HG03378 (cell line): ENCODE measurements at regions not wholly inside any gene's neighbourhood (a gene's known extent, or its start where the extent isn't known, plus 50 kb on each side); places are given as distances from the start of the nearest gene placed in this dataset.
"Not testable (repeated sequence)": the region's sequence is repeated elsewhere in the genome, so short reads cannot be mapped to it uniquely, and the experiment has no call there.

Source experiments
- ATAC-seq: cut with Tn5 transposase; IDR thresholded peaks from one replicate; pipeline ENCODE4 v1.9.1; 2021; ENCODE audit warnings: mild to moderate bottlenecking, moderate library complexity; ENCODE audit not compliant: unreplicated experiment

DNA sequence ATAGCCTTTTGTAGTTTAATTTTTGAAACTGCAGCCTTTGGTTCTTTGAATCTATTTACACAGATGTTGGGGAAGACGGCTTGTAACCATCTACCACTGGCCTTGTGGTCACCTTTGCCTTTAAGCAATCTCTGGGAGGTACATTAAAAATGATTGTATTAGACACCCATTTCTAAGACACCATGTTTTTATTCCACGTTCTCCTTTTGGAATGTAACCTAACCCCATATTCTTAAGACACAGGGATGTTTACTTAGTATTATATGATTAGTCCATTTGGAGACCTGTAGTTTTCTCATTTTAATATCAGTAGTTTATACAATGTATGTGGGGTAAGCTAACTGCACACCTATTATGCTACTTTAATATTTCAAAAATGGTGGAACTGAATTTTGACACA lies 175.1 kb upstream of the PLSCR5 start:
- ATAC-seq, result no peak

DNA sequence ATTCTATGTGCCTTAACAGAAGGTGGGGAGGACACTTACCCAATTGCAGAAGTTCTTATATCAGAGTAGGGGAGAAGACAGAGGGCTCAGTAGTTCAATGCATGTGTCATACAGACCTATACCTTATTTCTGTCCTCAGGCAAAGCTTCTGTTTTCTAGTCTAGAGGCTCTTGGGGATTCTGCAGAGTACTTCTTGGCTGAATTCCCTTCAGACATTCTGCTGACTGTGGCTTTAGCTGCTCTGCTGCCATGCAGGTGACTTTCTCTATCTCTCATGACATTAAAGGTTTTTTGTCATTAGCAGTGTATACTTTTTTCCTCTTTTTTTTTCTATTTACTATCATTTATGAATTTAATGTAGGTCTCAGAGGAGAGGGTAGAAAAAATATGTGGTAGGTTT lies 172.8 kb upstream of the PLSCR5 start:
- no peak for ATAC-seq

DNA sequence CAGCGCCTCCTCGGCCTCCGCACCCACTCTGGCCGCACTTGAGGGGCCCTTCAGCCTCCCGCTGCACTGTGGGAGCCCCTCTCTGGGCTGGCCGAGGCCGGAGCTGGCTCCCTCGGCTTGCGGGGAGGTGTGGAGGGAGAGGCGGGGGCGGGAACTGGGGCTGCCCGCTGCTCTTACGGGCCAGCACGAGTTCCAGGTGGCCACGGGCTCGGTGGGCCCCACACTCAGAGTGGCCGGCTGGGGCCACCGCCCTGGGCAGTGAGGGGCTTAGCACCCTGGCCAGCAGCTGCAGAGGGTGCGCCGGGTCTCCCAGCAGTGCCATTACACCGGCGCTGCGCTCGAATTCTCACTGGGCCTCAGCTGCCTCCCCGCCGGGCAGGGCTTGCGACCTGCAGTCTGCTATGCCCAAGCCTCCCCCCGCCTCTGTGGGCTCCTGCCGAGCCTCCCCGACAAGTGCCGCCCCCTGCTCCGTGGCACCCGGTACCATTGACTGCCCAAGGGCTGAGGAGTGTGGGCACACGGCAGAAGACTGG lies 167.1 kb upstream of the PLSCR5 start:
- ATAC-seq, result no peak

DNA sequence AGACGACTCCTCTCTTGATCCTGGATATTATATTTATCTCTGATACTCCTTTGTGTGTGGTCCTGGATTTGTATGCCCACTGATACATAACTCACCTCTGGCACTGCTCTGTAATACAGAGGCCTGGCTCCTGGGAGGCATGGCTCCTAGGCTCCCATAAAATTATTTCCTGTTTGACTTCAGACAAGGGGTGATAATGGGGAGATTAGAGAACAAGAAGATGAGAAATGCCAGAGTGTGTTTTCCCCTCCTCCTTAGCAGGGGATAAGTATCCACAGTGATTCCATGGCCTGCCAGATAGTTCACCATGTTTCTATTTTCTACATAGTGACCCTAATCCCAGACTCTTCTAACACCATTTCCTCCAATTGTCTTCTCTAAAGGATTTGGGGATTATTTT lies 165.7 kb upstream of the PLSCR5 start:
- ATAC-seq, result no peak

DNA sequence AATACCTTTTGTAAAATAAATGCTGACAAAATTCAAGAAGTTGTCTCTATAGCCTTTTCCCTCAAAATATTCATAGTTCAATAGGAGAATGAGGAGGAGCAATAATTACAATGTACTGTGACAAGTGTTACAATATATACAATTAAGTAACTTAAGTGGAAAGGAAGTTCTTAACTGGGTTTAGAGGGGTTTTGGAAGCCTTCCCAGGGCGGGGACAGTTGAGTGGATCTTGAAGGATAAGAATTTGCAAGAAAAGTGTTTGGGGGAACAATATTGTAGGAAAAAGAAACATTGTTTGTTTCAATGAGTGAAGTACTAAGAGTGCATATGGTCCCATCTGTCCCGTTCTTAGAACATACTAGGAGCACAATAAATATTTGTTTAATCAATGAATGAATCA lies 165.2 kb upstream of the PLSCR5 start:
- ATAC-seq, result no peak

DNA sequence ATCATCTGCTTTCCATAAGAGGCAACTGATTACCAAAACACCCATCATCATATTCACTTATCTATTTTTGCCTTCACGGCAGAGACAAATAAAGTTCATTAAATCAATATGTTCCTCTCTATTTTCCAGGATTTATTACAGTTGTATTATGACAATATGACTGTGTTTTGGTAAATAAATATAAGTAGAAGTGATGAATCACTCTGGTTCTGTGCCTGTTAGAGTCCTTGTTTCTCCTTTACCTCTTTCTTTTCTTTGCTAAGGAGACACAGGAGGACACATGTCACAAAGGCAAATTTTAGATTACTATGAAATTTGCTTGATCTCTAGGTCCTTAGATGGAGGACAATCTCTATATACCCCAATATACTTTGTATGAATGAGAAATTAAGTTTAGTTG lies 152.6 kb upstream of the PLSCR5 start:
- ATAC-seq, result no peak

DNA sequence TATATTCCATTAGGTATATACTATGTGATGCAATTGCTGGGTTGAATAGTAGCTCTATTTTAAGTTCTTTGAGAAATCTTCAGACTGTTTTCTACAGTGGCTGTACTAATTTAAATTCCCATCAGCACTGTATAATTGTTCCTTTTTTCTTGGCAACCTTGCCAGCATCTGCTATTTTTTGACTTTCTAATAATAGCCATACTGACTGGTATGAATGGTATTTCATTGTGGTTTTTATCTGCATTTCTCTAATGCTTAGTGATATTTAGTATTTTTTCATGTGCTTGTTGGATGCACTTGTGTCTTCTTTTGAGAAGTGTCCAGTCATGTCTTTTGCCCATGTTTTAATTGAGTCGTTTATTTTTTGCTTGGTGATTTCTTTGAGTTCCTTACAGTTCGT lies 145.1 kb upstream of the PLSCR5 start:
- ATAC-seq, result no peak

DNA sequence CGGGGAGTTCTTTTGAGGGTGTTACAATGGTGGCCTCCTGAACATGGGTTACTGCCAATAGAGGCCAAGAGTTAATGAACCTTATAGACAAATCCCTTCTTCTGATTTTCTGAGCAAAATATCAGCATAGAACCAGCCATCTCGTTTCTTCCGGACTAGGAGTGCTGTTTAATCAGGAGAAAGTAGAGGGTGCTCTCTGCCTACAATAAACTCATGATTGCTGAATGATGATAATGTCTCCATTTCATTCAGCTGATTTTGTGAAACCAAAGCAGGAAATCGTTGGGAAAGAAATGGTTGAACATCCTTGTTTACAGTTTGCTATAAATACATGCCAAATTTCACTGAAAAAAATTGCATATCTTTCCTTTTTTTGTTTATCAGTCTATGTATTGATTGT lies 142.8 kb upstream of the PLSCR5 start:
- no peak for ATAC-seq

DNA sequence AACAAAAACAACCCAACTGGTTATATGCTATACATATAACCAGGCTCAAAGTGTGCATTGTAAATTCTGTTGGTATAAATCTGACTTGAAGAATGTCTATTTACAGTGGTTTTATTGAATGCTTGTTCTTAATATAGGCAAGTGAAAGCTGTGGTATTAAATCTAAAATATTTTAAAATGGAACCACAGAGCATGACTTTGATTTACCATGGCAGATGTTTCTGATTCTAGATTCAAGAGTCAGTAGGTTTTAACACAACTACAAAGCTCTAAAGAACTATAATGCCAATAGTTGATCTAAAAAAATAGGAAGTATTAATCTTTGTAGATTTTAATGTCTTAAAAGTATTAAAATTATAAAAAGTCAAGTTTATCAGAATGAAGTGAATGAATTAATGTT lies 141.9 kb upstream of the PLSCR5 start:
- no peak for ATAC-seq

DNA sequence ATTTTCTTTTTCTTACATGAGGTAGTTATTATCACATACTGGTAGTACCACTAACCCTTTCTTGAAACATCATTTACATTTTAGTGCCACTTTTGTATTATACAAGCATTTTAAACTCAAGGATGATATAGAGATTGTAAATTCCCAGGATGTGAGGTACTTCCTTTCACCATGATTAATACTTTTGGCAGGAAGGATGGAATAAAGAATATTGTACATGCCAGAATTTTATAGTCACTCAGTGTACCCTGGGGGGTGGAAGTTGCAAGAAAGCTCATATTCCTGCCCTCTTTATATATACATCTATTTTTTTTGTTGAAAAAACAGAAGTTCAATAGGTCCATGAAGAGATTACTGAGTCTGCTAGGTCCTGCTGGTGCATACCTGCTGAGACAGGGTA lies 141.0 kb upstream of the PLSCR5 start:
- ATAC-seq, result no peak

DNA sequence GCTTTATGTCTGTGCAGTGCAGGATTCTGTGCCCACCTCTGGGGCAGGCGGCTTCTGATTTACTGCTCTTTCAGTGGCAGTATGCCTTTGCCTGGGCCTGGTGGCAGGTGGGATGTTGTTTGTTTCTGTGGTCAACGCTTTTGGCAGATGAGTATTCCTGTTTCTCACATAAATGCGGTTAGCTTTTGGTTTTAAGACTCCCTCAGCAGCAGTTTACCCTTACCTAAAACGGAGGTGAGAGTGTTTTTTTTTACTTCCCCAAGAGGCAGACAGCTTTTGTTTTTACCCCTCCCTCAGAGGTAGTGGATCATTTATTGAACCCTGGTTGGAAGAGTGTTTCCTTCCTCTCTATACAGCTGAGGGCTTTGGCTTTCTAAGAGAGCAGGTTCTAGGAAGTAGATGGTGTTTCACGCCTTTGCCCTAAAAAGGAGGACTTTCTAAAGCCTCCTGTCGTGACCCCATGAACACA lies 134.1 kb upstream of the PLSCR5 start:
- ATAC-seq, result no peak

DNA sequence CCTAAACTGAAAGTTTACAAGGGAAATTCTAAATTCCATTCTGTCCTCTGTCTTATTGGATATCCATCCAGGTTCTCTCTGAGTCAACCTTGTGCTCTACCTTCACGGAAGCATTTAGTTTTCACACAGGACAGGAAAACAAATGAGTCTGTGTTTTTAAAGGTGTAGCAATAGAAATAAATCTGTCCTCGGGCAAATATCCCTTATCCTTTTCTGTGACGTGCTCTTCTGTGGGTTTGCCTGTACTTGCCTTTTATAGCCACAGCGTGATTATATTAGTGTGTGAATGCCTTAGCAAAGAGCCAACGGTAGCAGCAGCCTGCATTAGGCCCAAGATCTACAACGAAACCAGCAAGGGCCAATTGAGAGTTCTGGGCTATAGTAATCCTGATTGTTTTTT lies 127.2 kb upstream of the PLSCR5 start:
- no peak for ATAC-seq

DNA sequence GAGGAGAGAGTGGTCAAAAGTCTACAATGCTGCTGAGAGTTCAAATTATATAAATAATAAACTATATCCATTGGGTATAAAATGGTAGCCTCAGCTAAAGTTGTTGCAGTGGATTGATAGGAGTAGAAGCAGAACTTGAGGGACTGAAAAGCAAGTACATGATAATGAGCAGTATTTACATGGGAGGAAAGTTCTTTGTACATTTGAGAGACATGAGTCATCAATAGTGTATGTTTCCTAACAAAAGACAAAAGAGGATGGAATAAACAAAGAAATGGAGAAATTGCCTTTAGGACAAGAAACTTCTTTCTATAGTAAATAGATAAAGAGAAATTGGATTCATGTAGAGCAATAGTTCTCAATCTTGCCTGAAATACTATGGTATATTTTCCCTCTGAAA lies 110.0 kb upstream of the PLSCR5 start:
- no peak for ATAC-seq

DNA sequence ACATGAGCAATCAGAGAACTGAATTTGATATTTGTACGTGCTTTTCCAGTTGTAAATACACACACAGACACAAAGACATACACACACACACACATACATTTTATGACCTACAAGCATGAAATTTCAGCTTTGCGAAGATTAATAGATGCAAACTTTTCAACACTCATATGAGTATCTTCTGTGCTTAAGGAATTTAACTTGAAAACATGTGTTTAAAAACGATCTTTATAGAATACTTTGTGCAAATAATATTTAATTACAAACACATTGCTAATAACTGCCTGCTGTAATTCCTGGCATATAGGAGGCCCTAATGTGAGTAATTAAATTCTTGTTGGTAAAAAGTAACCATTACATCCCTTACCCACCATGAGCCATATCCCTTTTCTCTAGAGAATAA lies 107.7 kb upstream of the PLSCR5 start:
- no peak for ATAC-seq

DNA sequence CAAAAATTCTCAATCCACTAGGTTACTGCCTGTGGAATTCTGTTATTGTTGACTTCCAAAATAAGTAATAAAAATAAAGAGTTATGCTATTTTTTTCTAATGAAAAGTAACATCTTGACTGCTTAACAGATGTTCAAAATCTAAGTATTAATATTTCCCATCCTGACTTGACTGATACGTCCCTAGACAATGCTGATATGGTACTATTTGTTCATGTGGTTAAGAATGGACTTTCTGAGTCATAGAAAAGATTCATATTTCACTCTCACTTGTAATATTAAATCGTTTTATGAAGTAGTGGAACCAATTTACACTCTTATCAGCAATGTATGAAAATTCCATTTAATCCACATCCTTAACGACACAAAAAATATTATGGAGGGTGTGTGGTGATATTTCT lies 104.8 kb upstream of the PLSCR5 start:
- no peak for ATAC-seq

DNA sequence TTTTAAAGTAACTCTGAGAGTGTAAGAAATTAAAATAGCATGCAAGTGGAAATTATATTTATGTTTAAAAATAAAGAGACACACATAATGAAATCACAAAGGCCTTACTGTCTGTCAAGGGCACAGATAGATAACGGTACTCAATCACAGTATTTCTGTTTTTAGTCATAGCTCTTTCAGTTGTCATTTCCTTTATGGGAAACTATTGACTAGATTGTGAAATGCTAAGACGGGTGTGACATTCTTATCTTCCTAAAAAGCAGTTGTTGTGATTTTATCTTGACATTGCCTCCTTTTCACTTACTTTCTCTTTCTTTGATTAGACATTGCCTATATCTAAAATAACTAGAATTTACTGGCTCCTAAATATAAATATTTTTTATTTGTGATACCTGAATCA lies 100.1 kb upstream of the PLSCR5 start:
- peak; percentile 90 for ATAC-seq

DNA sequence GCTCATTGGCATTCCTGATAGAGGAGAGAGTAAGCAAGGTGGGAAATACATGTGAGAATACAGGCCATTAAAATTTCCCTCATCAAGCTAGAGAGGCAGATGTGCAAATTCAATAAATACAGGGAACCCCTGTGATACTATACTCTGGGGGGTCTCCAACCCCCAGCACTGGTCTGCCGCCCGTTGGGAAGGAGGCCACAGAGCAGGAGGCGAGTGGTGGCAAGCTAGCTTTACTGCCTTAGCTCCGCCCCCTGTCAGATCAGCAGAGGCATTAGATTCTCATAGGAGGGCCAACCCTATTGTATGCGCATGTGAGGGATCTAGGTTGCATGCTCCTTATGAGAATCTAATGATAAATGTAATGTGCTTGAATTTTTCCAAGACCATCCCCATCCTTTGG lies 97.1 kb upstream of the PLSCR5 start:
- no peak for ATAC-seq

DNA sequence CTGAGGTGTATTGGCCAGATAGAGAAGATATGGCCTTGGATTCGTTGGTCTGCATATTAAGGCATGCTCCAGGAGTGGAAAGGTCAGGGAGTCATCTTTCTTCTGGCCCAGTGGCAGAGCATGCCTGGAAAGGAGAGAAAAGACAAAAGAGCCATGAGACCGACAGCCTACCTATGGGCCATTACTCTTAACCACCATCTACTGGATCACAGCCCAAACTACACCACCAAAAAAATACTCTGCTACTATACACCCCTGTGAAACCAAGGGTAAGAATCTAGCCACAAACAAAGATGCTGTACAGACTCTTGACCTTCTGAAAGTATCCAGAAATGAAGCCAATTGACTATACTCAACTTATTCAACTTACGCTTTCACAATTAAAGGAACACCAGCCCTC lies 96.1 kb upstream of the PLSCR5 start:
- no peak for ATAC-seq

DNA sequence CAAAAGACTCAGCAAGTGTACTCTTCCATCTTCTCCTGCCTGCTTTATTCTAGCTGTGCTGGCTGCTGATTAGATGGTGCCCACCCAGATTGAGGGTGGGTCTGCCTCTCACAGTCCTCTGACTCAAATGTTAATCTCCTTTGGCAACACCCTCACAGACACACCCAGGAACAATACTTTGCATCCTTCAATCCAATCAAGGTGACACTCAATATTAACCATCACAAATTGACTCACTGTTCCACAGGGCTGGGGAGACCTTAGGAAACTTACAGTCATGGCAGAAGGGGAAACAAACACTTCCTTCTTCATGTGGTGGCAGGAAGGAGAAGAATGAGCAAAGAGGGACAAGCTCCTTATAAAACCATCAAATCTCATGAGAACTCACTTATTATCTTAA lies 94.9 kb upstream of the PLSCR5 start:
- not testable (repeated sequence) for ATAC-seq

DNA sequence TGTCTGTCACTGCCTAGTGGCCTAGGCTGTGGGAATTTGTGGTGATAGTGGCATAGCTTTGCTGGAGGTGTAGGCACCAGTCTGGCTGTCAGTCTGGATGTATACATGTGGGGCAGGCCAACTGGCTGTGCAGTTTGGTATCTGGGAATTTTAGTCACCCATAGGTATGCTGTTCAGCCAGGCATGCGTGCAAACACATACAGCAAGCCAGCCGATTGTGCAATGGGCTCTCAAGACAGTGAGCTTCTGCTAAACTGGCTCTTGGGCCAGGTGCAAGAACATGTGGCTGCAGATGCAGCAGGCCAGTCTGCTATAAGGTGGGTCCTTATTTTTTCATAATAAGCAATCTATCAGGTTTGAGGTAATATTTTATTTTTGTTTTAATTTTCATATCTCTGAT lies 87.1 kb upstream of the PLSCR5 start:
- ATAC-seq, result no peak

DNA sequence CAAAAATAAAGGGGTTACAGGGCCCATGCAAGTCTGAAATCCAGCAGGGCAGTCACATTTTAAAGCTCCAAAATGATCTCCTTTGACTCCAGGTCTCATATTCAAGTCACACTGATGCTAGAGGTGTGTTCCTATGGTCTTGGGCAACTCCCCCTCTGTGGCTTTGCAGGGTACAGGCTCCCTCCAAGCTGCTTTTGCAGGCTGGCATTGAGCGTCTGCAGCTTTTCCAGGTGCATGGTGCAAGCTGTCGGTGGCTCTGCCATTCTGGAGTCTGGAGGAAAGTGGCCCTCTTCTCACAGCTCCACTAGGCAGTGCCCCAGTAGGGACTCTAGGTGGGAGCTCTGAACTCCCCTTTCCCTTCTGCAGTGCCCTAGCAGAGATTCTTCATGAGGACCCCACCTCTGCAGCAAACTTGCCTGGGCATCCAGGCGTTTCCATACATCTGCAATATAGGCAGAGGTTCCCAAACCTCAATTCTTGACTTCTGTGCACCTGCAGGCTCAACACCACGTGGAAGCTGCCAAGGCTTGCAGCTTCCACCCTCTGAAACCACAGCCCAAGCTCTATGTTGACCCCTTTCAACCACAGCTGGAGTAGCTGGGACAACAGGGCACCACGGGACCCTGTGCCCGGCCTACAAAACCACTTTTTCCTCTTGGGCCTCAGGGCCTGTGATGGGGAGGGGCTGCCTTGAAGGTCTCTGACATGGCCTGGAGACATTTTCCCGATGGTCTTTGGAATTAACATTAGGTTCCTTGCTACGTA lies 80.1 kb upstream of the PLSCR5 start:
- ATAC-seq, result no peak

DNA sequence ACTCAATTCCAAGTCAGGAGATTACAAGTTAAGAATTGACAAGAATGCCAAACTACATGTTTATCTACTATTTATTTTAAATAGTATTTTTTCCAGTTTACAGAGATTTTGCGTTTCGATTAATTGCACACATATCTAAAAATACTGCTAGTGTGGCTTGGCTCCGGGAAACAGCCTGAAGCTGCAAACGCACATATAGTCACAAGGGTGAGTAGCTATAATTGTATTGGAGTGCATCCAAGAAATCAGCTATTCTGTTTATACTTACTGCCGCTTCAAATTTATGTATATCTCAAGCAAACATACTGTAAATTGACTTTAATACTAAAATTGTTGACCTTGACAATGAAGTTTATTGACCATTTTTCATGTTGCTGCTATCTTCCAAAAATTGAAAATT lies 77.0 kb upstream of the PLSCR5 start:
- ATAC-seq, result no peak

DNA sequence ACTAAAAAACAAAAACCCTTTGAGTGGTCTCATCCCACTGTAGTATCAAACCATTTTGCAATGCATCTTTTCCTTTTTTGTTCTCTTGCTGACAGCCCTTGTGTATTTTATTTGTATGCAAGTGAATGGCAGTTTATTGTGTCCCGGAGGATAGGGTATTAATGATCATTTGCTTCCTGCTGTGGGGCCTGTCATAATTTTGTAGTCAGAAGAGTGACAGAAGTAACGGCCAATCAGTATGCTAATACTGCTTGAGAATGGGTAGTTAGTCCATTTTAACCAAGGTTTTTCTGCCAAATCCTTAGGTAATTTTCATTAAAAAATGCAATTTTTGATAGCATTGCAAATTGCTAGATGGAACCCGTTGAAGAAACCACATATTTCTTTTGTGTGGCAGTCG lies 75.5 kb upstream of the PLSCR5 start:
- ATAC-seq, result no peak
